ENCODE measurements at regions not wholly inside any gene's neighbourhood (a gene's known extent, or its start where the extent isn't known, plus 50 kb on each side); places are given as distances from the start of the nearest gene placed in this dataset.

- TF ChIP-seq EP300 (IDR thresholded peaks at IDR 0.05) (no peak), CTCF (IDR thresholded peaks at IDR 0.05) (no peak), POLR2AphosphoS5 (IDR thresholded peaks at IDR 0.05) (no peak)
- intact Hi-C loops (cut with DNase I; ENCODE audit: low total_unique reads): no loop called here
- no peak overlapping the region for H3K27ac ChIP-seq
- 74 to 88% (median 82%) methylated on average over 4 of the region's 4 CpGs for WGBS, 5 donors
- peaks cover 0 to 5% (median 0%) of the 10 kb centered on the region in 4 donors for H3K9me3 ChIP-seq
- no peaks in the 10 kb centered on the region for H3K36me3 ChIP-seq
- no peak overlapping the region for H3K4me3 ChIP-seq
- H3K4me1 ChIP-seq: no peaks in the 10 kb centered on the region
- H3K27me3 ChIP-seq: no peaks in the 10 kb centered on the region
- no peak for DNase-seq
Measured at GRCh38 chr18:45277908-45278307, 337.4 kb upstream of the SLC14A2 start.

GRCh38 chr18:45280481-45281276, 334.6 kb upstream of the SLC14A2 start:
- 66 to 78% (median 71%) methylated on average over 10 of the region's 10 CpGs for WGBS, 5 donors
- Histone ChIP-seq H3K4me3 (no peak overlapping the region), H3K27me3 (no peaks in the 10 kb centered on the region), H3K9me3 (no peaks in the 10 kb centered on the region), H3K4me1 (no peaks in the 10 kb centered on the region), H3K27ac (no peak overlapping the region), H3K36me3 (no peaks in the 10 kb centered on the region)
- TF ChIP-seq CTCF (IDR thresholded peaks at IDR 0.05): no peak
- TF ChIP-seq POLR2AphosphoS5 (IDR thresholded peaks at IDR 0.05): no peak
- TF ChIP-seq POLR2A (IDR thresholded peaks at IDR 0.05): no peak
- TF ChIP-seq EP300 (IDR thresholded peaks at IDR 0.05): no peak
- intact Hi-C loops (cut with DNase I; ENCODE audit: low total_unique reads): no loop called here
- DNase-seq: no peak

- no peak overlapping the region for H3K4me3 ChIP-seq
- H3K9me3 ChIP-seq: no peaks in the 10 kb centered on the region
- intact Hi-C loops (cut with DNase I; ENCODE audit: low total_unique reads): no loop called here
- no peaks in the 10 kb centered on the region for H3K27me3 ChIP-seq
- TF ChIP-seq POLR2AphosphoS5 (IDR thresholded peaks at IDR 0.05): no peak
- TF ChIP-seq EP300 (IDR thresholded peaks at IDR 0.05): no peak
- no peak for TF ChIP-seq CTCF (IDR thresholded peaks at IDR 0.05)
- H3K4me1 ChIP-seq: no peaks in the 10 kb centered on the region
- 77 to 95% (median 80%) methylated on average over 5 of the region's 5 CpGs for WGBS, 5 donors
- DNase-seq: no peak
- no peak overlapping the region for H3K27ac ChIP-seq
- H3K36me3 ChIP-seq: no peaks in the 10 kb centered on the region
Measured at GRCh38 chr18:45282101-45282812, 333.0 kb upstream of the SLC14A2 start.

GRCh38 chr18:45284174-45284573, 331.1 kb upstream of the SLC14A2 start:
- WGBS, 5 donors: 88 to 95% (median 90%) methylated on average over 2 of the region's 2 CpGs
- intact Hi-C loops (cut with DNase I; ENCODE audit: low total_unique reads): no loop called here
- Histone ChIP-seq H3K36me3 (no peaks in the 10 kb centered on the region), H3K4me1 (no peaks in the 10 kb centered on the region), H3K27me3 (no peaks in the 10 kb centered on the region), H3K9me3 (no peaks in the 10 kb centered on the region), H3K4me3 (no peak overlapping the region), H3K27ac (no peak overlapping the region)
- no peak for DNase-seq
- TF ChIP-seq POLR2A (IDR thresholded peaks at IDR 0.05): no peak
- TF ChIP-seq CTCF (IDR thresholded peaks at IDR 0.05): no peak
- no peak for TF ChIP-seq EP300 (IDR thresholded peaks at IDR 0.05)
- no peak for TF ChIP-seq POLR2AphosphoS5 (IDR thresholded peaks at IDR 0.05)

Data from stomach (tissue), 8 donors.